Caco-2 (cell line): ENCODE measurements at regions not wholly inside any gene's neighbourhood (a gene's known extent, or its start where the extent isn't known, plus 50 kb on each side); places are given as distances from the start of the nearest gene placed in this dataset.

Experiments used
- BruUV-seq: library from RNA; stranded (reverse); fragments of 400-500 nt; replicated peaks from 2 replicates; lab custom pipeline; 2021; lab: Mats Ljungman, UMichigan
- CTCF ChIA-PET: fragments of 300-600 bp; sonication (Branson Sonifier 250); formaldehyde crosslinking; loops from one replicate; lab custom pipeline; 2022; ENCODE audit warnings: antibody characterized with exemption; lab: Charles Lee
- POLR2A ChIA-PET: fragments of 300-600 bp; sonication (Branson Sonifier 250); formaldehyde crosslinking; loops from one replicate; lab custom pipeline; 2022; ENCODE audit warnings: antibody characterized with exemption; lab: Charles Lee
- DNase-seq, 2 experiments: peaks; one replicate each; pipeline versions ENCODE4 v3.0.0 to v3.0.0-alpha.2; 2020 to 2022
- H3K27me3 ChIP-seq: replicated peaks from 2 replicates; pipeline ENCODE4 v1.6.0; 2011; ENCODE audit warnings: low read length; ENCODE audit not compliant: control insufficient read depth, insufficient read depth
- H3K36me3 ChIP-seq: 2 replicates; pipeline ENCODE4 v1.5.1; 2011; ENCODE audit warnings: low read length; ENCODE audit not compliant: control insufficient read depth, insufficient read depth
- H3K4me1 ChIP-seq: fragments of 250-450 bp; sonication (Bioruptor Pico); 2 replicates; pipeline ENCODE4 v1.5.1; 2020; ENCODE audit warnings: mild to moderate bottlenecking
- H3K4me3 ChIP-seq: 2 replicates; pipeline ENCODE4 v1.5.1; 2011; ENCODE audit warnings: low read depth, mild to moderate bottlenecking, control low read depth, low read length
- H3K9me3 ChIP-seq: fragments of 250-450 bp; sonication (Bioruptor Pico); 2 replicates; pipeline ENCODE4 v1.5.1; 2020; ENCODE audit warnings: mild to moderate bottlenecking, moderate library complexity
- H3K27ac Mint-ChIP-seq: one replicate; pipeline ENCODE4 v1.8.0; 2022; ENCODE audit warnings: mixed read lengths; ENCODE audit not compliant: unreplicated experiment
- H3K27me3 Mint-ChIP-seq: one replicate; pipeline ENCODE4 v1.8.0; 2022; ENCODE audit warnings: mixed read lengths; ENCODE audit not compliant: insufficient read depth, unreplicated experiment
- H3K36me3 Mint-ChIP-seq: one replicate; pipeline ENCODE4 v1.8.0; 2022; ENCODE audit warnings: mild to moderate bottlenecking, mixed read lengths; ENCODE audit not compliant: insufficient read depth, unreplicated experiment
- H3K4me1 Mint-ChIP-seq: one replicate; pipeline ENCODE4 v1.8.0; 2022; ENCODE audit warnings: low read depth, mixed read lengths; ENCODE audit not compliant: unreplicated experiment
- H3K4me3 Mint-ChIP-seq: one replicate; pipeline ENCODE4 v1.8.0; 2022; ENCODE audit warnings: mild to moderate bottlenecking, moderate library complexity, mixed read lengths; ENCODE audit not compliant: unreplicated experiment
- H3K9me3 Mint-ChIP-seq: one replicate; pipeline ENCODE4 v1.8.0; 2022; ENCODE audit warnings: mixed read lengths; ENCODE audit not compliant: unreplicated experiment
- CTCF ChIP-seq, 2 experiments: fragments of 200-600 bp in 1 of 2; IDR thresholded peaks; 1 replicate in 1 of 2; 2 replicates in 1 of 2; pipeline versions ENCODE4 v1.5.1 to v1.8.0; 2011 to 2022; ENCODE audit warnings: antibody characterized with exemption in 1 of 2, control low read depth in 1 of 2, inconsistent platforms in 1 of 2, low read depth in 1 of 2, low read length in 1 of 2, mild to moderate bottlenecking in 1 of 2, moderate library complexity in 1 of 2; ENCODE audit not compliant: insufficient read depth in 1 of 2, severe bottlenecking in 1 of 2, unreplicated experiment in 1 of 2
- intact Hi-C: fragments of 100-400 bp; cut with micrococcal nuclease; formaldehyde crosslinking; loops from one replicate; pipeline ENCODE4 v1.10.0; 2022; ENCODE audit not compliant: unreplicated experiment

- Histone ChIP-seq H3K36me3 (no peaks in the 10 kb centered on the region), H3K27me3 (no peaks in the 10 kb centered on the region), H3K4me3 (no peak overlapping the region), H3K4me1 (0 out of 2 replicates have a peak, but pooled peaks cover 3% of the 10 kb centered on the region), H3K9me3 (no peaks in the 10 kb centered on the region; the same call in 1 of the 2 replicates)
- no peak for TF ChIP-seq CTCF (IDR thresholded peaks at IDR 0.05; ENCODE audit: insufficient read depth in 1 of 2, low read depth in 1 of 2, low read length in 1 of 2, severe bottlenecking in 1 of 2, unreplicated experiment in 1 of 2)
- POLR2A ChIA-PET, result no interaction called here
- no peaks in the 10 kb centered on the region for H3K4me1 Mint-ChIP-seq
- no TSS peak for BruUV-seq
- intact Hi-C loops, result loop anchor here (5.0 kb wide), 1 partner anchor 64 kb away; no protein-coding TSS in a partner anchor
- CTCF ChIA-PET, result no interaction called here
- no peaks in the 10 kb centered on the region for H3K36me3 Mint-ChIP-seq
- no peaks in the 10 kb centered on the region for H3K9me3 Mint-ChIP-seq
- DNase-seq, result no peak
- H3K27ac Mint-ChIP-seq, result no peak overlapping the region
- no peak overlapping the region for H3K4me3 Mint-ChIP-seq
- H3K27me3 Mint-ChIP-seq, result peaks cover 17% of the 10 kb centered on the region
These were observed 152.9 kb downstream of the SNX19 start for GRCh38 chr11:130763087-130763980.

GRCh38 chr11:130765406-130765805, 150.9 kb downstream of the SNX19 start:
- intact Hi-C loops, result no loop called here
- Mint-ChIP-seq H3K36me3 (no peaks in the 10 kb centered on the region), H3K4me1 (no peaks in the 10 kb centered on the region), H3K27ac (no peak overlapping the region), H3K9me3 (no peaks in the 10 kb centered on the region), H3K27me3 (peaks cover 15% of the 10 kb centered on the region), H3K4me3 (no peak overlapping the region)
- no TSS peak for BruUV-seq
- H3K36me3 ChIP-seq, result no peaks in the 10 kb centered on the region
- POLR2A ChIA-PET, result no interaction called here
- no peaks in the 10 kb centered on the region for H3K27me3 ChIP-seq
- no peak overlapping the region for H3K4me3 ChIP-seq
- CTCF ChIA-PET, result no interaction called here
- no peaks in the 10 kb centered on the region for H3K4me1 ChIP-seq
- no peaks in the 10 kb centered on the region; the same call in 1 of the 2 replicates for H3K9me3 ChIP-seq
- no peak for TF ChIP-seq CTCF (IDR thresholded peaks at IDR 0.05; ENCODE audit: insufficient read depth in 1 of 2, low read depth in 1 of 2, low read length in 1 of 2, severe bottlenecking in 1 of 2, unreplicated experiment in 1 of 2)
- no peak for DNase-seq

- TF ChIP-seq CTCF (IDR thresholded peaks at IDR 0.05; ENCODE audit: insufficient read depth in 1 of 2, low read depth in 1 of 2, low read length in 1 of 2, severe bottlenecking in 1 of 2, unreplicated experiment in 1 of 2), result no peak
- Mint-ChIP-seq H3K4me1 (no peaks in the 10 kb centered on the region), H3K36me3 (no peaks in the 10 kb centered on the region), H3K27me3 (peaks cover 14% of the 10 kb centered on the region), H3K9me3 (no peaks in the 10 kb centered on the region), H3K4me3 (no peak overlapping the region), H3K27ac (no peak overlapping the region)
- Histone ChIP-seq H3K27me3 (no peaks in the 10 kb centered on the region), H3K4me3 (no peak overlapping the region), H3K4me1 (no peaks in the 10 kb centered on the region), H3K9me3 (no peaks in the 10 kb centered on the region; the same call in 1 of the 2 replicates), H3K36me3 (no peaks in the 10 kb centered on the region)
- CTCF ChIA-PET, result no interaction called here
- BruUV-seq, result no TSS peak
- no peak for DNase-seq
- intact Hi-C loops, result no loop called here
- POLR2A ChIA-PET, result no interaction called here
These were observed 150.2 kb downstream of the SNX19 start for GRCh38 chr11:130765951-130766649.
